SH-SY5Y (cell line): ENCODE measurements at regions not wholly inside any gene's neighbourhood (a gene's known extent, or its start where the extent isn't known, plus 50 kb on each side); places are given as distances from the start of the nearest gene placed in this dataset.

ENCODE experiments used
- GATA2 ChIP-seq: IDR thresholded peaks from 2 replicates; pipeline ENCODE4 v1.6.1; 2011; ENCODE audit warnings: mild to moderate bottlenecking, low read depth, low read length
- GATA3 ChIP-seq: IDR thresholded peaks from 2 replicates; pipeline ENCODE4 v1.6.1; 2011; ENCODE audit warnings: low read depth, mild to moderate bottlenecking, low read length, moderate library complexity

DNA sequence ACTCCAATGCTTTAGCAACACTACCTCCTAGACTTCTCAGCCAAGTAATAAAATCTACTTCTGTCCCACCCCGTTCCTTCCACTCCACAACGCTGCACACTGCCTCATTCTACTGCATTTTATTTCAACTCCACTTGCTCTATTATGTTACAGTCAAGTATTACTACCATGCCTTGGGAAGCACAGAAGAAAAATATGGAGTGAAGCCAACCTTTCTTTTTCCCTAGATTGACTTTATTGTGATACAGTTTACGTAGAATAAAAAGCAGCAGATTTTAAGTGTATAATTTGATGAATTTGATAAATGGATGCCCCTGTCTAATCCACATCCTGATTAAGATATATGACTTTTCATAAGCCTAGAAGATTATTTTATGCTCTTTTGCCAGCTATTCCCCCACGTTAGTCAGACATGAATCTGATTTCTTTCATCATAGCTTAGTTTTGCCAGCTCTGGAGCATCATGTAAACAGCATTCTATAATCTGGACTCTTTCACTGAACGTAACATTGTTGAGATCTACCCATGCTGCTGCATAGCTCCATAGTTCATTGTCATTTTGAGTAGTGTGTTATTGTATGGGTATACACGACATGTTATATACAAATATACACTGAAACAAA is 676.8 kb upstream of the RAB6C start:
- no peak for TF ChIP-seq GATA2
- TF ChIP-seq GATA3, result no peak
